PFSK-1 (cell line): ENCODE measurements at regions not wholly inside any gene's neighbourhood (a gene's known extent, or its start where the extent isn't known, plus 50 kb on each side); places are given as distances from the start of the nearest gene placed in this dataset.

ENCODE experiments used
- FOXP2 ChIP-seq: optimal IDR thresholded peaks from 2 replicates; pipeline ENCODE3; 2011; ENCODE audit warnings: borderline replicate concordance, control low read depth, inconsistent platforms; ENCODE audit not compliant: insufficient read depth; ENCODE audit errors: extremely low read length, extremely low read depth
- REST ChIP-seq, 2 experiments: IDR thresholded peaks; 2 replicates each; pipeline versions ENCODE4 v1.6.1 to v1.8.0; 2011 to 2012; ENCODE audit warnings: low read depth in 2 of 2, low read length in 2 of 2, control low read depth in 1 of 2, inconsistent platforms in 1 of 2, mild to moderate bottlenecking in 1 of 2, moderate library complexity in 1 of 2; ENCODE audit not compliant: insufficient read depth in 1 of 2

DNA sequence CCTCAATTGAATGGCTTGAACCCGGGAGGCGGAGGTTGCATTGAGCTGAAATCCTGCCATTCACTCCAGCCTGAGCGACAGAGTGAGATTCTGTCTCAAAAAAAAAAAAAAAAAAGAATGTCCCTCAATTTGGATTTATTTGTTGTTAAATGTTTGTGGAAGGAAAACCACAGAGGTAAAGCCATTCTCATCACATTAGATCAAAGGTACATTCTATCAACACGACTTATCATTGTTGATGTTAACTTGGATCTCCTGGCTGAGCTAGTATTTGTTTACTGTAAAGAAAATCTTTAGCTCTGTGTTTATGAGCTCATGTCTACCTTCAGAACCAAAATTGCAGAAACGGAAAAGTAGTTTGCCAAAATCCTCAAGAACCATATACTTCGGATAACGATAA lies 91.4 kb upstream of the SALL4 start:
- no peak for TF ChIP-seq FOXP2
- no peak for TF ChIP-seq REST (IDR thresholded peaks at IDR 0.05; ENCODE audit: insufficient read depth in 1 of 2, low read depth in 2 of 2, low read length in 2 of 2)
